Tibial nerve (tissue), 4 donors: ENCODE measurements at regions not wholly inside any gene's neighbourhood (a gene's known extent, or its start where the extent isn't known, plus 50 kb on each side); places are given as distances from the start of the nearest gene placed in this dataset.
"Not testable (repeated sequence)": the region's sequence is repeated elsewhere in the genome, so short reads cannot be mapped to it uniquely, and the experiment has no call there.

Experiments
- DNase-seq, 2 donors: peaks; one replicate each; pipeline ENCODE4 v3.0.0-alpha.2; 2019; ENCODE audit warnings: low spot score in 2 of 2
- H3K27ac ChIP-seq, 4 donors: fragments of 200-600 bp; sonication (generic) in 3 of 4; one replicate each; pipeline ENCODE4 v1.5.1; 2017 to 2019; ENCODE audit warnings: mild to moderate bottlenecking in 1 of 4
- H3K27me3 ChIP-seq, 2 donors: fragments of 200-600 bp; sonication (generic) in 1 of 2; one replicate each; pipeline versions ENCODE4 v1.5.1 to v1.6.0; 2017 to 2019
- H3K36me3 ChIP-seq, 3 donors: fragments of 200-600 bp; sonication (generic); one replicate each; pipeline ENCODE4 v1.5.1; 2018 to 2019
- H3K4me1 ChIP-seq, 4 donors: fragments of 200-600 bp; sonication (generic) in 3 of 4; one replicate each; pipeline ENCODE4 v1.5.1; 2017 to 2019
- H3K4me3 ChIP-seq, 4 donors: fragments of 200-600 bp; sonication (generic) in 3 of 4; one replicate each; pipeline ENCODE4 v1.5.1; 2017 to 2019; ENCODE audit warnings: mild to moderate bottlenecking in 1 of 4, moderate library complexity in 1 of 4
- H3K9me3 ChIP-seq, 4 donors: fragments of 200-600 bp; sonication (generic) in 3 of 4; one replicate each; pipeline ENCODE4 v1.5.1; 2017 to 2019
- EP300 ChIP-seq, 2 donors: sonication (generic); formaldehyde crosslinking; IDR thresholded peaks; one replicate each; pipeline ENCODE4 v1.6.1; 2017; ENCODE audit warnings: antibody characterized with exemption in 2 of 2, mild to moderate bottlenecking in 1 of 2
- POLR2A ChIP-seq, 2 donors: fragments of 450-650 bp; IDR thresholded peaks; one replicate each; pipeline ENCODE4 v1.6.1; 2017; ENCODE audit warnings: antibody characterized with exemption in 2 of 2, mild to moderate bottlenecking in 2 of 2, moderate library complexity in 2 of 2
- WGBS, 2 donors: methylation state at CpG; one replicate each; pipeline ENCODE4 v1.1.5; 2018; 5-methylcytosine and 5-hydroxymethylcytosine counted together
- TF ChIP-seq, protein P1 (sequence below), 5 experiments: fragments of 200-600 bp in 3 of 5; fragments of 450-650 bp in 2 of 5; sonication (generic) in 3 of 5; IDR thresholded peaks; one replicate each; pipeline ENCODE4 v1.5.1; 2016 to 2019; ENCODE audit warnings: antibody characterized with exemption in 5 of 5, mild to moderate bottlenecking in 3 of 5, moderate library complexity in 2 of 5

- TF ChIP-seq POLR2A (IDR thresholded peaks at IDR 0.05) (no peak), EP300 (IDR thresholded peaks at IDR 0.05) (no peak)
- TF ChIP-seq, protein P1, sequence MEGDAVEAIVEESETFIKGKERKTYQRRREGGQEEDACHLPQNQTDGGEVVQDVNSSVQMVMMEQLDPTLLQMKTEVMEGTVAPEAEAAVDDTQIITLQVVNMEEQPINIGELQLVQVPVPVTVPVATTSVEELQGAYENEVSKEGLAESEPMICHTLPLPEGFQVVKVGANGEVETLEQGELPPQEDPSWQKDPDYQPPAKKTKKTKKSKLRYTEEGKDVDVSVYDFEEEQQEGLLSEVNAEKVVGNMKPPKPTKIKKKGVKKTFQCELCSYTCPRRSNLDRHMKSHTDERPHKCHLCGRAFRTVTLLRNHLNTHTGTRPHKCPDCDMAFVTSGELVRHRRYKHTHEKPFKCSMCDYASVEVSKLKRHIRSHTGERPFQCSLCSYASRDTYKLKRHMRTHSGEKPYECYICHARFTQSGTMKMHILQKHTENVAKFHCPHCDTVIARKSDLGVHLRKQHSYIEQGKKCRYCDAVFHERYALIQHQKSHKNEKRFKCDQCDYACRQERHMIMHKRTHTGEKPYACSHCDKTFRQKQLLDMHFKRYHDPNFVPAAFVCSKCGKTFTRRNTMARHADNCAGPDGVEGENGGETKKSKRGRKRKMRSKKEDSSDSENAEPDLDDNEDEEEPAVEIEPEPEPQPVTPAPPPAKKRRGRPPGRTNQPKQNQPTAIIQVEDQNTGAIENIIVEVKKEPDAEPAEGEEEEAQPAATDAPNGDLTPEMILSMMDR (IDR thresholded peaks at IDR 0.05), result no peak
- no peak overlapping the region for H3K27ac ChIP-seq
- H3K36me3 ChIP-seq, result no peaks in the 10 kb centered on the region
- H3K4me1 ChIP-seq, result peaks cover 0 to 16% (median 3%) of the 10 kb centered on the region in 4 donors
- H3K27me3 ChIP-seq, result no peaks in the 10 kb centered on the region
- H3K4me3 ChIP-seq, result no peak overlapping the region
- no peaks in the 10 kb centered on the region for H3K9me3 ChIP-seq
- no peak for DNase-seq
- 90% methylated on average over 4 of the region's 4 CpGs for WGBS, 2 donors
Measured at GRCh38 chr12:46965880-46966279, 113.5 kb upstream of the PCED1B start.

GRCh38 chr12:46970636-46971035 is 108.8 kb upstream of the PCED1B start:
- H3K9me3 ChIP-seq, result no peaks in the 10 kb centered on the region
- TF ChIP-seq EP300 (IDR thresholded peaks at IDR 0.05) (no peak), POLR2A (IDR thresholded peaks at IDR 0.05) (no peak)
- TF ChIP-seq, protein P1 (IDR thresholded peaks at IDR 0.05), result no peak
- no peak overlapping the region for H3K4me3 ChIP-seq
- H3K36me3 ChIP-seq, result no peaks in the 10 kb centered on the region
- no peak overlapping the region for H3K27ac ChIP-seq
- no peaks in the 10 kb centered on the region for H3K4me1 ChIP-seq
- WGBS, 2 donors, result 78% methylated on average over 5 of the region's 5 CpGs
- H3K27me3 ChIP-seq, result no peaks in the 10 kb centered on the region
- DNase-seq, result no peak

DNA sequence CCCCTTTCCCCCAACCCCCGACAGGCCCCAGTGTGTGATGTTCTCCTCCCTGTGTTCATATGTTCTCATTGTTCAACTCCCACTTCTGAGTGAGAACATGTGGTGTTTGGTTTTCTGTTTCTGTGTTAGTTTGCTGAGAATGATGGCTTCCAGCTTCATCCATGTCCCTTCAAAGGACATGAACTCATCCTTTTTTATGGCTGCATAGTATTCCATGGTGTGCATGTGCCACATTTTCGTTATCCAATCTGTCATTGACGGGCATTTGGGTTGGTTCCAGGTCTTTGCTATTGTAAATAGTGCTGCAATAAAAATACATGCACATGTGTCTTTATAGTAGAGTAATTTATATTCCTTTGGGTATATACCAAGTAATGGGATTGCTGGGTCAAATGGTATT is 105.5 kb upstream of the PCED1B start:
- DNase-seq, H3K9me3 ChIP-seq, H3K27ac ChIP-seq, H3K27me3 ChIP-seq, H3K36me3 ChIP-seq, H3K4me3 ChIP-seq, H3K4me1 ChIP-seq: not testable (repeated sequence)
- WGBS, 2 donors, result 82 to 91% methylated on average over 3 of the region's 3 CpGs

DNA sequence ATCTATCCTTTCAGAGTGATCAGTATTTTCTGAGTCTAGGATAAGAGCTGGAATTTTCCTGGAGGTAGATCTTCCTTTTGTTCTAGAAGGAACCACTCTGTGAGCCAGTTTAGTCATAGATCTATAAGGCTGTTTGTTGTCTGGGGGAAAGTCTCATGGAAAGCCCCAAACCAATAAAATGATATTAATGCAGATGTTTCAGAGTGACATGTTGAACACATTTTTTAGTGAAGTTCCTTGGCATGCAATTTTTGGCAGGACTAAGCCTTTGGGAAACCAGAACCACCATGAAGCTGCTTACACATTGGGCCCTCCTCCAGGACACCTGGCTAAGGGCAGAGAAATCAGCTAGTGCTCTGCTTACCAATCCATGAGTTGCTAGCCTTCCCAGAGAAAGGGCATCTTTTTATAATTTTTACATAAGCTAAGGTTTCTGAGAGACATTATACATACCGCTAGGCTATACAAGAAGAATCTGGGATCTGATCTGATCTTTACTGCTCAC is 101.5 kb upstream of the PCED1B start:
- TF ChIP-seq POLR2A (IDR thresholded peaks at IDR 0.05) (no peak), EP300 (IDR thresholded peaks at IDR 0.05) (no peak)
- TF ChIP-seq, protein P1 (IDR thresholded peaks at IDR 0.05), result no peak
- no peak for DNase-seq
- Histone ChIP-seq H3K27ac (no peak overlapping the region), H3K4me1 (no peaks in the 10 kb centered on the region), H3K36me3 (no peaks in the 10 kb centered on the region), H3K9me3 (no peaks in the 10 kb centered on the region), H3K4me3 (no peak overlapping the region), H3K27me3 (no peaks in the 10 kb centered on the region)
- 93 to 100% methylated on average over 1 of the region's 1 CpG for WGBS, 2 donors

- TF ChIP-seq POLR2A (IDR thresholded peaks at IDR 0.05), result no peak
- TF ChIP-seq EP300 (IDR thresholded peaks at IDR 0.05), result no peak
- TF ChIP-seq, protein P1 (IDR thresholded peaks at IDR 0.05), result no peak
- Histone ChIP-seq H3K9me3 (no peaks in the 10 kb centered on the region), H3K4me3 (no peak overlapping the region), H3K4me1 (peaks cover 0 to 5% (median 0%) of the 10 kb centered on the region in 4 donors), H3K27ac (no peak overlapping the region), H3K36me3 (no peaks in the 10 kb centered on the region), H3K27me3 (no peaks in the 10 kb centered on the region)
- DNase-seq, result no peak
- 81 to 84% methylated on average over 3 of the region's 3 CpGs for WGBS, 2 donors
Measured at GRCh38 chr12:46981622-46982021, 97.8 kb upstream of the PCED1B start.
